GM12891 (cell line): ENCODE measurements at regions not wholly inside any gene's neighbourhood (a gene's known extent, or its start where the extent isn't known, plus 50 kb on each side); places are given as distances from the start of the nearest gene placed in this dataset.

ENCODE experiments used
- PAX5 ChIP-seq: IDR thresholded peaks from 2 replicates; pipeline ENCODE4 v1.6.1; 2011; ENCODE audit warnings: low read length, moderate library complexity, mild to moderate bottlenecking; ENCODE audit not compliant: insufficient read depth, severe bottlenecking
- POLR2A ChIP-seq: IDR thresholded peaks from 2 replicates; pipeline ENCODE4 v1.6.1; 2011; ENCODE audit warnings: low read depth, low read length, control low read depth
- POLR2AphosphoS5 ChIP-seq: IDR thresholded peaks from 2 replicates; pipeline ENCODE4 v1.6.1; 2011; ENCODE audit warnings: low read depth, low read length, control low read depth
- SPI1 ChIP-seq: IDR thresholded peaks from 2 replicates; pipeline ENCODE4 v1.6.1; 2011; ENCODE audit warnings: low read depth, low read length, control low read depth
- TAF1 ChIP-seq: IDR thresholded peaks from 2 replicates; pipeline ENCODE4 v1.6.1; 2011; ENCODE audit warnings: low read depth, low read length, control low read depth

- TF ChIP-seq POLR2AphosphoS5 (no peak), POLR2A (no peak), TAF1 (no peak), PAX5 (no peak), SPI1 (no peak)
Measured at GRCh38 chr4:20137176-20137575, 114.5 kb upstream of the SLIT2 start.
